ENCODE measurements at regions not wholly inside any gene's neighbourhood (a gene's known extent, or its start where the extent isn't known, plus 50 kb on each side); places are given as distances from the start of the nearest gene placed in this dataset.

DNA sequence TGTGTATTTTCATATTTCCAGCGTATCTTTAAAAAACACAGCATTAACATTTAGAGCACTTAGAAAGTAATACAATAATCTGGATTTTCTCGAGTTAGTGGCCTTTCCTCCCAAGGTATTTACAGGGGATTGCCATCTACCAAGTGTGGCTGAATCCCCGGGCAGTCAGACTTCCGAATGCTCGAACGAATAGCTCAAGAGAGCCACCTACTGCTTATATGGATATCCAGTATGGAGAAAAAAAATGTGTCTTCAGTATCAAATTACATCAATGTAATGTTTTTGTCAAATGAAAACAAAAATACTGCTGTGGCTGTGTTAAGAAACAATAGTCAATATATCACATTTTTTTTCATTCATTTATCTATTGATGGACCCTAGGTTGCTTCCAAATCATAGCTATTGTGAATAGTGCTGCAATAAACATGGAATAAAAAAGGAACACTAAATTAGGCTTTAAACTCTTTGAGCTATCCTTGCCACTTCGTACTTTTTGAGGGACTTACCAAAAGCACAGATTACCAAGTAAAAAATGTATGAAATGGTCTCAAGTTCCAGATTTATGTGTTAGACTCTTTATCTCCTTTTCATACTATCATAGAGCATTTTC lies 654.5 kb upstream of the PTCHD4 start:
- Mint-ChIP-seq H3K9me3 (no peaks in the 10 kb centered on the region), H3K27ac (no peak overlapping the region), H3K4me3 (no peak overlapping the region), H3K36me3 (ENCODE audit: low read depth) (no peaks in the 10 kb centered on the region), H3K27me3 (no peaks in the 10 kb centered on the region), H3K4me1 (no peaks in the 10 kb centered on the region)
- ChIA-PET CTCF (interaction anchor here (0.6 to 1.9 kb wide), 2 partner anchors 977 to 1103 kb away, joined by 3 to 5 read pairs; no protein-coding TSS in a partner anchor), POLR2A (no interaction called here)
- no peak for DNase-seq

DNA sequence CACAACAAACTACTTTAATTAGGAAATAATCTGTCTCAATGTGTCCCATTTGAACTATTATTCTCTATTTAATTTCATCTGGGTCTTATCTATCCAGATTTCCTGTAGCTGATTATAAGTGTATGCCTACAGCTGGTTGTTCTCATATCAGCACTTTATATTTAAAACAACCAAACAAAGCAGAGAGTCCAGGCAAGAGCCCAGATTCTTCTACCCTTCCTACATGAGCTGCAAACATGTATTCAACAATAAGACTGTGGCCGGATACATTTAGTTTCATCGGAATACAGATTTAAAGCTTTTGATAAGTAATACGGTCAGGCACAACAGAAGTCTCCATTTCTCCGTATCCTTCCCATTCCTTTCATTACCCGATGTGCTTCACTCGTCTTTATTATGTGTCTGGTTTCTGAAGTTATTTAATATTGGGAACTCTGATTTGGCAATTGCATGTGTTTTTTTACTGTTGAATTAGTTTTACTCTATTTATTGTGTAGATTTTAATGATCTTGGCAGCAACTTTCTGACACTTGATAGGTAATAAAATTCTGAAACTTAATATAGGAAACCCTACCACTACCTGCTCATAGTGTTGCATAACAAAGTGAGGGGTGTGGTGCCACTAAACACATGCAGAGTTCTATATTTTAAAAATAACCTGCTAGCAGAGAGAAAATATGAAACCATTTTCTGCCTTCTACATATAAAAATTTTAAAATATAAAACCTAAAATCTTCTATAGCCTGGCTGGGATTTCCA lies 653.5 kb upstream of the PTCHD4 start:
- POLR2A ChIA-PET = no interaction called here
- Mint-ChIP-seq H3K27ac (no peak overlapping the region), H3K4me1 (no peaks in the 10 kb centered on the region), H3K36me3 (ENCODE audit: low read depth) (no peaks in the 10 kb centered on the region), H3K4me3 (no peak overlapping the region), H3K9me3 (peaks cover 4% of the 10 kb centered on the region), H3K27me3 (no peaks in the 10 kb centered on the region)
- no peak for DNase-seq
- CTCF ChIA-PET = interaction anchor here (1.9 kb wide), 1 partner anchor 976 kb away, joined by 5 read pairs; no protein-coding TSS in a partner anchor

DNA sequence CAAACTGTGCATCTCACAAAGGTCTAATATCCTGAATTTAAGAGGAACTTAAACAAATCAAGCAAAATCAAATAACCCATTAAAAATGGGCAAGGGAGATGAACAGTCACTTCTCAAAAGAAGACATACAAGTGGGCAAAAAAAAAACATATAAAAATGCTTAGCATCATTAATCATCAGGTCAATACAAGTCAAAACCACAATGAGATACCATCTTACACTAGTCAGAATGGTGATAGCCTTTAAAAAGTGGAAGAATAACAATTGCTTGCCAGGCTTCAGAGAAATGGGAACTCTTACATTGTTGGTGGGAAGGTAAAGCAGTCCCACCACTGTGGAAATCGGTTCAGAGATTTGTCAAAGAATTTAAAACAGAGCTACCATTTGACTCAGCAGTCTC lies 646.7 kb upstream of the PTCHD4 start:
- H3K4me1 Mint-ChIP-seq = no peaks in the 10 kb centered on the region
- DNase-seq = no peak
- CTCF ChIA-PET = no interaction called here
- H3K27me3 Mint-ChIP-seq = no peaks in the 10 kb centered on the region
- H3K36me3 Mint-ChIP-seq (ENCODE audit: low read depth) = no peaks in the 10 kb centered on the region
- H3K27ac Mint-ChIP-seq = no peak overlapping the region
- peaks cover 6% of the 10 kb centered on the region for H3K9me3 Mint-ChIP-seq
- POLR2A ChIA-PET = no interaction called here
- no peak overlapping the region for H3K4me3 Mint-ChIP-seq

DNA sequence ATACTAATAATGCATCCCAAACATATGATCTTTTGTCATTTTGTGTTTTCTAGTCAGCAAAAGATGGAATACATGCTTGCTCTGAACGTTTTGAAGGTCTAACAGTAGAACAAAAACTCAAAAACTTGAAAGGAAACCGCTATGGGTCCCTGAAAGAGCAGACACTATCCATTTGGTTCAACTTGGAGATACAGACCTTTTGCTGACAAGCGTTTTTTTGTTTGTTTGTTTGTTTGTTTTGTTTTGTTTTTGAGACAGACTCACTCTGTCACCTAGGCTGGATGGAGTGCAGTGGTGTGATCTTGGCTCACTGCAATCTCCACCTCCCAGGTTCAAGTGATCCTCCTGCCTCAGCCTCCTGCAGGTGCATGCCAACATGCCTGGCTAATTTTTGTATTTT lies 644.3 kb upstream of the PTCHD4 start:
- no peaks in the 10 kb centered on the region for H3K4me1 Mint-ChIP-seq
- ChIA-PET CTCF (no interaction called here), POLR2A (no interaction called here)
- H3K27ac Mint-ChIP-seq = no peak overlapping the region
- H3K27me3 Mint-ChIP-seq = no peaks in the 10 kb centered on the region
- H3K4me3 Mint-ChIP-seq = no peak overlapping the region
- H3K36me3 Mint-ChIP-seq (ENCODE audit: low read depth) = no peaks in the 10 kb centered on the region
- H3K9me3 Mint-ChIP-seq = peaks cover 5% of the 10 kb centered on the region
- no peak for DNase-seq

DNA sequence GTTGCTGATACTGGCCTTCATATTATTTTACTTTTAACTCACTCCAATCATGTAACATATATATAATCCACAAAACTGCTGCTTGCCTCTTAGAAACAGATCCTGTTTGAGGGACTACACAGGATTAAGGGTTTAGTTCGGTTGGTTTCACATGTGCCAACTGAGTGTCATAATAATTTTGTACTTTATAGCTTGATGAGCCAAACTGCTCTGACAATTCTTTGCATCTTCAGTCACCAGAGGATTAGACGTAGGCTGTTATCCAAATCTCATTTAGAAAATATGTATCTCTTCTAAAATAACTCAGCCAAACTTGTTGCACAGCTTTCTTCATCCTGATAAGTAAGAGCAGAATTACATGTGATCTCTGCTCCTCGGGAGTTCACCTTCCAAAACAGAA lies 643.6 kb upstream of the PTCHD4 start:
- DNase-seq = no peak
- Mint-ChIP-seq H3K4me1 (no peaks in the 10 kb centered on the region), H3K9me3 (peaks cover 2% of the 10 kb centered on the region), H3K4me3 (no peak overlapping the region), H3K27me3 (no peaks in the 10 kb centered on the region), H3K36me3 (ENCODE audit: low read depth) (no peaks in the 10 kb centered on the region), H3K27ac (no peak overlapping the region)
- CTCF ChIA-PET = no interaction called here
- POLR2A ChIA-PET = no interaction called here

DNA sequence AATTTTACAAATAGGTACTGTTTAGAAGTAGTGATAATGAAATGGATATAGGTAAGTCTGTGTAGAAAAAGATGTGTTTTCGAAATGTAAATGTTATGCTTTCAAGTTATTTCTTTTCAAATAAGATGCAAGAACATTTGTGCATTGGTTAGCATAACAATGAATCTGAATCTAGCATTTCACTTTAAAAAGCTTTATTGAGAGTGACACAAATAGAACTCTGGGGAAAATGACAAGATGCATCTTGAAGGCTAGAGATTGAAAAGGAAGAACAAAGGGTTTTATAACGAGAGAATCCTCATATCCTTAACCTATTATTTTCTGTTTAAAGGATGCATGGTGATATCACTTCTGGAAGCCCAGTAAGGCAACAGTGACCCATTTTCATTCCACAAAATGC lies 639.9 kb upstream of the PTCHD4 start:
- ChIA-PET POLR2A (no interaction called here), CTCF (no interaction called here)
- no peak for DNase-seq
- Mint-ChIP-seq H3K27me3 (no peaks in the 10 kb centered on the region), H3K27ac (no peak overlapping the region), H3K36me3 (ENCODE audit: low read depth) (no peaks in the 10 kb centered on the region), H3K9me3 (peaks cover 5% of the 10 kb centered on the region), H3K4me3 (no peak overlapping the region), H3K4me1 (no peaks in the 10 kb centered on the region)

DNA sequence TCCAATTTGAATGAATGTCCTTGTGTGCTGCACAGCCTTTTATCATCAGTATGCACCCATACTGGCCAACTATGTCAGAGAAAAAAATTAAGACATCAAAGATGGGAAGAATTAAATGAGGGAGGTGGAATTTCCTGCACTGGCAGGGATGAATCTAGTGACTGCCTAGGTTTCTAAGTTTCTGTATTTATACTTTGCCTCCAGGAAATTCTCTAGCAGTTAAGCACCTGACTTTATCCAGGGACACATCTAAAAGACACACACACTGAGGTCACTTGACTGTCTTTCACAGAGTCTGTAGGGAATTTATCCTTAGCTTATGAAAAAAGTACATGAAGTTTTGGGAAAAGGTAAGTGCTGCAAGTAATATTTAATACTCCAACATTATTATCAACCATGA lies 636.5 kb upstream of the PTCHD4 start:
- POLR2A ChIA-PET = no interaction called here
- CTCF ChIA-PET = no interaction called here
- H3K36me3 Mint-ChIP-seq (ENCODE audit: low read depth) = no peaks in the 10 kb centered on the region

DNA sequence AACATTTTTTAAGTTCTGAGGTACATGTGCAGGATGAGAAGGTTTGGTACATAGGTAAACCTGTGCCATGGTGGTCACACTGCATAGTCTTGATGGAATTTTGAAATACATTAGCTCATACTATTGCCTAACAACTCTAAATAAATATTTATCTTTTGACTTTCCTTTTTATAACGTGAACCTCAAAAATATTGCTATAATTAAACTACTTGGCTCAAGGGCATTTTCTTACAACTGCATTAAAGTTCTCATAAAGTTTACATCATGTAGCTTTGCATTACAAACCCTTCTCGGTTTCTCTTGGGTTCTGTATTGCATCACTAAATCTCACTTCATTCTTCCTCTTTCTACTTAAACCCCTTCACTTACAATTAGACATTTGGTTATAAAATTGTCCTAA lies 636.0 kb upstream of the PTCHD4 start:
- peaks cover 4% of the 10 kb centered on the region for H3K9me3 Mint-ChIP-seq

More for the DNA sequence above, 636.5 kb upstream of the PTCHD4 start:
- Mint-ChIP-seq H3K9me3 (peaks cover 4% of the 10 kb centered on the region), H3K27ac (no peak overlapping the region), H3K4me3 (no peak overlapping the region), H3K4me1 (no peaks in the 10 kb centered on the region), H3K27me3 (no peaks in the 10 kb centered on the region)
- no peak for DNase-seq

DNA sequence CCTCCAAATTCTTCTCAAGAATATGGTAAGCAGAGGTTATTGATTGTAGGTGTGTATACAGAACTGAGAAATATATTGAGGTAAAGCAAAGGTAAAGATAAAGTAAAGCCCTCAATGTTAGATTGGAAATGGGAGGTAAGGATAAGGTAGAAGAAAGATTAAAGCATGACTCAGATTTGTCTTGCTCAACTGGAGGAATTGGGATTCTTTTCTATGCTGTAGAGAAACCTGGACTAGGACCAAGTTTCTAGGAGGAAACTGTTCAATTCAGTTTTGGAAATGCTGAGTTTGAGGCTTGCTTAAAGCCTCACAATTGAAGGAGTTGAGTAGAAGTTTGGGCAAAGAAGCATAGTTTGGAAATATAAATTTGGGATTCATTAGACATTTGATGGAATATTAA lies 634.0 kb upstream of the PTCHD4 start:
- H3K27me3 Mint-ChIP-seq = no peaks in the 10 kb centered on the region
- H3K36me3 Mint-ChIP-seq (ENCODE audit: low read depth) = no peaks in the 10 kb centered on the region
- no peak overlapping the region for H3K27ac Mint-ChIP-seq
- ChIA-PET POLR2A (no interaction called here), CTCF (no interaction called here)
- H3K4me1 Mint-ChIP-seq = no peaks in the 10 kb centered on the region
- H3K9me3 Mint-ChIP-seq = peaks cover 4% of the 10 kb centered on the region
- no peak for DNase-seq
- H3K4me3 Mint-ChIP-seq = no peak overlapping the region

More for the DNA sequence above, 636.0 kb upstream of the PTCHD4 start:
- Mint-ChIP-seq H3K27ac (no peak overlapping the region), H3K4me1 (no peaks in the 10 kb centered on the region), H3K4me3 (no peak overlapping the region), H3K36me3 (ENCODE audit: low read depth) (no peaks in the 10 kb centered on the region), H3K27me3 (no peaks in the 10 kb centered on the region)
- ChIA-PET POLR2A (no interaction called here), CTCF (no interaction called here)
- no peak for DNase-seq

DNA sequence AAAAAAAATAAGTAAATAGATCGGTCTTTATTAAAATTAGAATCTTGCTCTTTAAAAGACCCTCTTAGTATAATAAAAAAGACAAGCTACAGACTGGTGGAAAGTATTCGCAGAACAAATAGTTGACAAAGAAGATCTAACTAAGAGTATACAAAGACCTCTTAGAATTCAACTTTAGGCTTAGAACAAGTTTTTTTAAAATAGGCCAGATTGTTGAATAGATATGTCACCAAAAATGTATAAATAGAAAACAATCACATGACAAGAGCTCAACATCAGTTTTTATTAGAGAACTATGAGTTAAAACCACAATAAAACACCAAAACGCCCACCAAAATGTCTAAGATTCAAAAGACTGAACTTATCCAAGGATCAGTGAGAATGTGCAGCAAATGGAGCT lies 632.7 kb upstream of the PTCHD4 start:
- ChIA-PET CTCF (no interaction called here), POLR2A (no interaction called here)
- Mint-ChIP-seq H3K27me3 (no peaks in the 10 kb centered on the region), H3K9me3 (peaks cover 3% of the 10 kb centered on the region), H3K4me1 (no peaks in the 10 kb centered on the region), H3K36me3 (ENCODE audit: low read depth) (no peaks in the 10 kb centered on the region), H3K4me3 (no peak overlapping the region), H3K27ac (no peak overlapping the region)
- DNase-seq = no peak

DNA sequence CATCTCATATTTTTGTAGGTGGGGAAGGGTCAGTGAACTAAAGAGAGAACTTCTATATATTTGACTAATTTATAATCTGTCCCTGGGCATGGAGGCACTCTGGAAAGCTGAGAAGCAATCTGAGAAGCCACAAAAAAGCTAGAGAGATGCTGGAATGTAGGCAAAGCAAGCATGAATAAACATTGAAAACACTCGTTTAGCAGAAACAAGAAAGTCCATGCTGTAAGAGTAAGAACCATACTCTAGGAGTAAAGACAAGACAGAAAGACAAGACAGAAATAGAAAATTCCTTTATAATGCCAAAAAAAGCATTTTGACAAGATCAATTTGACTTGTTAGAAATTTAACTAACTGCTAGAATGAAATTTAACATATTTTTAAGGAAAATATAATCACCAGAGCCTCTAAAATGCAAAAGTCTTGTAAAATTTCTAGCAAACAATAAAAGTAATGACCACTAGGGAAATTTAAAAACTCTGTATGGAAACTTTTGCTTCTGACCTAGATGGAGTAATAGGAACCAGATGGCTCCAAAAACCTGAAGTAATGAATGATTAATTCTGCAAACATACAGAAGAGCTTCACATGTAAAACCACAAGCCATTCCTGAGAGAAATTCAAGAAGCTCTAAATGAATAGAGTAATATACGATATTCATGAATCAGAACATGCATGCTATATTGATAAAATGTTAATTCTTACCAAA lies 625.7 kb upstream of the PTCHD4 start:
- Mint-ChIP-seq H3K36me3 (ENCODE audit: low read depth) (no peaks in the 10 kb centered on the region), H3K4me1 (no peaks in the 10 kb centered on the region), H3K27ac (no peak overlapping the region), H3K27me3 (no peaks in the 10 kb centered on the region), H3K4me3 (no peak overlapping the region), H3K9me3 (peaks cover 5% of the 10 kb centered on the region)
- ChIA-PET CTCF (no interaction called here), POLR2A (no interaction called here)
- no peak for DNase-seq

DNA sequence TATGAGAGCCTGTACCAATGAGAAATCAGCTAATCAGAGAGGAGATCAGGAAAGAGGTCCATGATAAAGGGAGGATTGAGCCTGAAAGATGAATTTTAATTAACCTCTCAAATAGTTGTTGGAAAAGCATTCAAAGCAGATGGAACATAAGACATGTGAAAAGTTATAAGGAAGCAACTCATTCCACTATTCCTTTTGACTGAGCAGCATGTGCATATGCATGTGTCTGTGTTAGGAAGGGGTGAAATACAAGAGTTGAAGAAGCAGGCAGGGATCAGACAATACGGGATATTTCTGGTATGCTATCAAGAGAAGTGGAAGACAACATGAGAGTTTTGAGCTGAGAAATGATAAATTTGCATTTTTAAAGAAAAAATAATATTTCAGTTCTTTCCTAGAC lies 624.8 kb upstream of the PTCHD4 start:
- peaks cover 10% of the 10 kb centered on the region for H3K9me3 Mint-ChIP-seq
- H3K4me1 Mint-ChIP-seq = no peaks in the 10 kb centered on the region
- no peaks in the 10 kb centered on the region for H3K27me3 Mint-ChIP-seq
- no peak overlapping the region for H3K27ac Mint-ChIP-seq
- no peak for DNase-seq
- H3K4me3 Mint-ChIP-seq = no peak overlapping the region
- POLR2A ChIA-PET = no interaction called here
- H3K36me3 Mint-ChIP-seq (ENCODE audit: low read depth) = no peaks in the 10 kb centered on the region
- CTCF ChIA-PET = no interaction called here

DNA sequence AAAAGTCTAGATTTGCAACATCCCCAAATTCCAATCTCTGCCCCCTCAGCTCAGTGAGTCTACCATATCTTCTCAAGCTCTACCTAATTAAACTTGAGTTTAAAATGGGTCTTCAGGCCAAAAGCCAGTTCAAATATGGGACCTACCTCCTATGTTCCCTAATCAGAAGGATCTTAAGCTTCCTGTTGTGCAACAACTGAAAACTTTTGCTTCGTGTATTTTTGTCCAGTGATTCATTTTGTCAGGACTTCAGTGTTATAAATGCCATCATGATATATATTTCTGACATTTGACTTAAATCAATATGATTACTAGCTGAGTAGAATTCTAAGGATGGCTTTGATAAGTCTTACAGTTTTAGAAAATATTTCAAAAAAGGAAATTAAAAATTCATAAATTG lies 622.6 kb upstream of the PTCHD4 start:
- Mint-ChIP-seq H3K9me3 (peaks cover 14% of the 10 kb centered on the region), H3K4me1 (no peaks in the 10 kb centered on the region), H3K27ac (no peak overlapping the region), H3K27me3 (no peaks in the 10 kb centered on the region), H3K4me3 (no peak overlapping the region), H3K36me3 (ENCODE audit: low read depth) (no peaks in the 10 kb centered on the region)
- ChIA-PET CTCF (no interaction called here), POLR2A (no interaction called here)
- no peak for DNase-seq

DNA sequence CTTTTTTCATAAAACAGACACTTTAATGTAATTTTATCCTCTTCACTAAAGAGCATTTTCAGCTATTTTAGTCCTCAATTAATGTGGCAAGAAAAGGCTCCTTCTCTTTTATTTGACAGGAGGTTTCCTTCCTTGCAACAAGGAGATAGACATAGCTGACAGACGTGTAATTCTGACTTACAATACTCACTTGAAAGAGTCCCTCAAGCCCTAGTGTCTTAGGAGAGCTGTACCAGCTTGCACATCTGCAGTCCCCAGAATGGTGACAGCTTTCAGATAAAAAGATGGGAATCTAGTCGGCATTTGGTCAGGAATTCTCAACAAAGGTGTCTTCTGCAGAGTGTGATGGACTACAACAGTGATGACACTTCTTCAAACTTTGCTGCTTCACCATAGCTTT lies 603.7 kb upstream of the PTCHD4 start:
- H3K4me3 Mint-ChIP-seq = no peak overlapping the region
- H3K36me3 Mint-ChIP-seq (ENCODE audit: low read depth) = no peaks in the 10 kb centered on the region
- CTCF ChIA-PET = no interaction called here
- no peak overlapping the region for H3K27ac Mint-ChIP-seq
- H3K27me3 Mint-ChIP-seq = no peaks in the 10 kb centered on the region
- no peak for DNase-seq
- no peaks in the 10 kb centered on the region for H3K4me1 Mint-ChIP-seq
- H3K9me3 Mint-ChIP-seq = peaks cover 2% of the 10 kb centered on the region
- POLR2A ChIA-PET = no interaction called here

Measured in activated CD4-positive, alpha-beta memory T cell treated with anti-CD3 and anti-CD28 coated beads, Interleukin-2, amount 10 ng/mL, durations not matched to agents 7 days and 5 days (primary cell).